HG02642 (cell line): ENCODE measurements at regions not wholly inside any gene's neighbourhood (a gene's known extent, or its start where the extent isn't known, plus 50 kb on each side); places are given as distances from the start of the nearest gene placed in this dataset.

Source experiments
- ATAC-seq: cut with Tn5 transposase; IDR thresholded peaks from one replicate; pipeline ENCODE4 v1.9.1; 2021; ENCODE audit warnings: mild to moderate bottlenecking; ENCODE audit not compliant: unreplicated experiment, poor library complexity

DNA sequence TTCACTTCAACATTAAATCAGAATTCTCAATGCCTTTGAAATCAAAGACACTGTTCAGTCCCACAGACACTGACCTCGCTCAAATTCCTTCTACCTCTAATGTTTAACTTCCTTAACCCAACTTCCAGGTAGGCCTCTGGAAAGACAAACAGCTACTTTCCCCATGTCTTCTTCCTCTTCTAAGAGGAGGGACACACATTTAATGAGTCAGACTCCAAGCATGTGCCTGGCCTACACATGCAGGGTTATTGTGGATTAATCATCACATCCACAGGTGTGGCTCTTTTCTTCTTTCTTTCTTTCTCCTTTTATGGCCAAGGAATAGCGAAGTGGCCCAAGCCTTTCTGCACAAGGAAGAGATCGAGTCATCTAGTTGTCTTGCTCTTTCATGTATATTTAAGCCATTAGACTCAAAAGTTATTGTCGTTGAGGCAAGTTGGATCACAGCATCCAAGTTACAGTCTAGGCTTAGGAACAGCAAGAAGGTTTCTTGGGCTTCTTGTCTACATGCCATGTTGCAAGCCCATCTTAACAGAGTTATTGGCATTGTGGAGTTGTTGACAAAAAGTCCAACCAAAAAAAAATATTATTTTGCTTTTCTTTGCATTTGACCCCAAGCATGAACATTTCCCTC lies 387.8 kb downstream of the IRS1 start:
- ATAC-seq = no peak

GRCh38 chr2:226411205-226411604 lies 388.4 kb downstream of the IRS1 start:
- no peak for ATAC-seq

GRCh38 chr2:226410247-226410835 lies 389.3 kb downstream of the IRS1 start:
- ATAC-seq = no peak

GRCh38 chr2:226409134-226409533 lies 390.5 kb downstream of the IRS1 start:
- ATAC-seq = no peak

DNA sequence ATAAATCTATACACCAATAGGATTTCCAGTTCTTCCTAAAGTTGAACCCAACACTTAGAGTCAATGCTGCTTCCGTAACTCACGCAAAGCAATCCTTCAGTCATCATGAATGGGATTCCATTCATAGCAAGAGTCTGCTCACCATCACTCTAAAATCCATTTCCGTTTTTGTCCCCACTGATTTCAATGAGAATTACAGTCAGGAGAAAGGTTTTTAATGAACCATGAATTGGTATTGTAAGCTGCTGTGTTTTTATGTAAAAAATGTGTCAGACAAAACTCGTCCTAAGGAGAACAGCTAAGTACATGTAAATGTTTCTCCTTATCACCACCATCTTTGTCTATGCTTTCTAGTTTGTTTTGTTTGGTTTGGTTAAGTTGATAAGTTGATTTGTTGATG lies 391.5 kb downstream of the IRS1 start:
- ATAC-seq = no peak

- ATAC-seq = no peak
Observed at GRCh38 chr2:226407135-226407534, 392.5 kb downstream of the IRS1 start.

GRCh38 chr2:226405465-226405864 lies 394.2 kb downstream of the IRS1 start:
- ATAC-seq = no peak

DNA sequence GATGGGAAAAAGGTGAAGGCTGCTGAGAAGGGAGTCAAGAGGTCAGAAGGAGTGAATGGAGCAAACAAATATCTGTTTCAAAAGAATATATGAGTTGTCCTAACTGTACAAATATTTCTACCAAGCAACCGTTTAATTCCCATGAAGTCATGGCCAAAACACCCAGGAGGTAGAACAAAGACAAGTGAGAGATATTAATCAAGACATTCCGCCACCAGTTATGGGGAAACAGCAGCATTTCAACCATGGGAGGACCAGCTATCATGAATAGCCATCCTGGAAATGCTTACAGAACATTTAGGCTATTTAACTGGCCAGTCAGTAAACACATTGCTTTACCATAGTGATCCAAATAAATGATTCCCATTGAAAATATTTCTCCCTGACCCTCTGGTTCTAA lies 396.3 kb downstream of the IRS1 start:
- ATAC-seq = no peak

GRCh38 chr2:226399006-226399405 lies 400.6 kb downstream of the IRS1 start:
- ATAC-seq = no peak

GRCh38 chr2:226398580-226398979 lies 401.0 kb downstream of the IRS1 start:
- no peak for ATAC-seq

GRCh38 chr2:226396541-226396940 lies 403.1 kb downstream of the IRS1 start:
- ATAC-seq = no peak

- ATAC-seq = no peak
Observed at GRCh38 chr2:226387499-226387942, 412.1 kb downstream of the IRS1 start.

GRCh38 chr2:226383461-226383860 lies 416.2 kb downstream of the IRS1 start:
- no peak for ATAC-seq

DNA sequence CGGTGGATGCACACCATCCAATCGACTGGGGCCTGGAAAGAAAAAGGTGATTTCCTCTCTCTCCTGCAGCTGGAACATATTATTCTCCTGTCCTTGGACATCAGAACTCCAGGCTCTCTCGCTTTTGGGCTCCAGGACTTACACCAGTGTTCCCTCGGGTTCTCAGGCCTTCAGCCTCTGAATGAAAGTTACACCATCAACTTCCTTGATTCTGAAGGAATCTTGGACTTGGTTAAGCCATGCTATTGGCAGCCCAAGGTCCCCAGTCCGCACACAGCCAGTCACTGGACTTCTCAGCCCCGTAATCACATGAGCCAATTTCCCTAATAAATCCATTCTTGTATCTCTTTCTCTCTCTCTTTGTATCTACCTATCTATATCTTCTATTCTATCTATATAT lies 418.9 kb downstream of the IRS1 start:
- no peak for ATAC-seq

- ATAC-seq = no peak
Observed at GRCh38 chr2:226378753-226379705, 420.6 kb downstream of the IRS1 start.

DNA sequence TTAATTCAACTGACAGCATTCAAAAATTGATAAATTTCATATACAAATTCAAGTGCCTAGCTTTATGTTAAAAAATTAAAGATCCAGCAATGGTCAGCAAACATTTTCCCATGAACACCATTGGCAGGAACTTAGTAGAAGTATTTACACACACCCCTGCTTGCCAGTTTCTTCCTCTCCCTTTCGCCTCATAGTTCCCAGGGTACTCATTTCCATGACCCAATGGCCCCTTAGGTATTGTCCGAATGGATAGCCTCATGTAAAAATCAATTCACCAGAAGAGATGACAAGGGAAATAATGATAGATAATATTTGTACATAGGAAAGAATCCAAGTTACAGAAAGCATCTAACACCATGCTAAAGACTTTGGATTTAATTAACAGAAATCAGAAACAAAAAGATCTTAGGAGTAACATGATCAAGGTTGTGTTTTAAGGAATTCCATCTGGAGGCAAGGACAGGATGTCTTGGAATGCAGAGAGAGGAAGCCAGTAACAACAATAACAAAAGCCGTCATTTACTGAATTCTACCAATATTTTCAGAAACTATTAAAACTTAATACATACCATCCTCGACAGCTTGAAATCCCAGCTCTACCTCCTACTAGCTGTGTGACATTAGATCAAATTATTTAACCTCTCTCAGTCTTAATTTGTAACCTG lies 423.0 kb downstream of the IRS1 start:
- no peak for ATAC-seq

- ATAC-seq = no peak
Observed at GRCh38 chr2:226366920-226367319, 432.7 kb downstream of the IRS1 start.

DNA sequence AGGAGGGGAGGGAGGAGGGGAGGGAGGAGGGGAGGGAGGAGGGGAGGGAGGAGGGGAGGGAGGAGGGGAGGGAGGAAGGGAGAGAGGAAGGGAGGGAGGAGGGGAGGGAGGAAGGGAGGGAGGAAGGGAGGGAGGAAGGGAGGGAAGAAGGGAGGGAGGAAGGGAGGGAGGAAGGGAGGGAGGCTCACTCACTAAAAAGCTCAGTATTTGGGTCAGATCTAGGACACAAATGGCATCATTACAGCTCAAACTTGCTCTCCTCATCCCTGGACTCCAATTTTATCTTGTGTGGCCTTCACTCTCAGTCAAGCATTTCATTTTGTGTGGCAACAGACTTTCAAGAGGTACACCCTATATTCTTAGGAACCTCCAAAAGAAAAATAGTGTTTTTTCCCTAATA lies 435.4 kb downstream of the IRS1 start:
- ATAC-seq = no peak

DNA sequence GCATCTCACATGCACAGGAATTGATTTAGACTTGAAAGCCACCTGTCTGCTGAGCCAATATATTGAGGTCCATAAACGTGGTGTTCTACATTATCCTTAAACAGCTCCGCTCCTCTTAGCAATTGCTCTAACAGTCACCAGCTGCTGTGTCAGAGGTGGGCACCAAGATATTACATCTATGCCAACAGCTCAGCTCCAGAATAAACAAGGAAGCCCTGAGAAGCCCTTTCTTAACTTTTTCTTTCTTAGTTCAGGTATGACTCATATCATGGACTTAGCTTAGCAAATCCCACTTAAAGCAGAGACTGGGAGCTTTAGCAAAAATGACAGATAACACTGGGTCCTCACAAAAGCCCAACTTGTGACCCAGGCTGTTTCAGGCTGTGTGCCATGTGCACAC lies 436.6 kb downstream of the IRS1 start:
- no peak for ATAC-seq

GRCh38 chr2:226360658-226361057 lies 439.0 kb downstream of the IRS1 start:
- ATAC-seq = no peak

- ATAC-seq = no peak
Observed at GRCh38 chr2:226358688-226359087, 440.9 kb downstream of the IRS1 start.
